ENCODE measurements at regions not wholly inside any gene's neighbourhood (a gene's known extent, or its start where the extent isn't known, plus 50 kb on each side); places are given as distances from the start of the nearest gene placed in this dataset.

DNA sequence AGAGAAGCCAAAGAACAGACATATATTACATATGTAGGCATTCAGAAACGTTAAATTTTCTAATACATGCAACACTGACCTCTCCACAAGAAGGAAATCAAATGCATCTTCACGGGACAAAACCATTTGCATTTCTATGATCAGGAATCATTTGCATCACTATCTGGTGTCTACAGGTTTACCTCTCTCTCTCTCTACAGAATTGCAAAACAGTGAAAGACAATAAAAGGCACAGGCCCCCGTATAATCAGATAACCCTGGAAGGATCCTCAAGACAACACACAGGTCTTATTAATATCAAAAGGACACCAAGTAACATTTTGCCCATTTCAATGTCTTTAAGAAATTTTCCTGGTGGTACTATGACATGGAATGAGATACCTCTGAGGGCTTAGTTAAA, 306.3 kb downstream of the GPAM start:
- TF ChIP-seq, protein P1, sequence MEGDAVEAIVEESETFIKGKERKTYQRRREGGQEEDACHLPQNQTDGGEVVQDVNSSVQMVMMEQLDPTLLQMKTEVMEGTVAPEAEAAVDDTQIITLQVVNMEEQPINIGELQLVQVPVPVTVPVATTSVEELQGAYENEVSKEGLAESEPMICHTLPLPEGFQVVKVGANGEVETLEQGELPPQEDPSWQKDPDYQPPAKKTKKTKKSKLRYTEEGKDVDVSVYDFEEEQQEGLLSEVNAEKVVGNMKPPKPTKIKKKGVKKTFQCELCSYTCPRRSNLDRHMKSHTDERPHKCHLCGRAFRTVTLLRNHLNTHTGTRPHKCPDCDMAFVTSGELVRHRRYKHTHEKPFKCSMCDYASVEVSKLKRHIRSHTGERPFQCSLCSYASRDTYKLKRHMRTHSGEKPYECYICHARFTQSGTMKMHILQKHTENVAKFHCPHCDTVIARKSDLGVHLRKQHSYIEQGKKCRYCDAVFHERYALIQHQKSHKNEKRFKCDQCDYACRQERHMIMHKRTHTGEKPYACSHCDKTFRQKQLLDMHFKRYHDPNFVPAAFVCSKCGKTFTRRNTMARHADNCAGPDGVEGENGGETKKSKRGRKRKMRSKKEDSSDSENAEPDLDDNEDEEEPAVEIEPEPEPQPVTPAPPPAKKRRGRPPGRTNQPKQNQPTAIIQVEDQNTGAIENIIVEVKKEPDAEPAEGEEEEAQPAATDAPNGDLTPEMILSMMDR (IDR thresholded peaks at IDR 0.05) = no peak
- no peak for TF ChIP-seq EZH2 (IDR thresholded peaks at IDR 0.05; ENCODE audit: borderline replicate concordance, insufficient read depth, low read depth, low read length, poor library complexity, severe bottlenecking)
